ENCODE measurements at regions not wholly inside any gene's neighbourhood (a gene's known extent, or its start where the extent isn't known, plus 50 kb on each side); places are given as distances from the start of the nearest gene placed in this dataset.

DNA sequence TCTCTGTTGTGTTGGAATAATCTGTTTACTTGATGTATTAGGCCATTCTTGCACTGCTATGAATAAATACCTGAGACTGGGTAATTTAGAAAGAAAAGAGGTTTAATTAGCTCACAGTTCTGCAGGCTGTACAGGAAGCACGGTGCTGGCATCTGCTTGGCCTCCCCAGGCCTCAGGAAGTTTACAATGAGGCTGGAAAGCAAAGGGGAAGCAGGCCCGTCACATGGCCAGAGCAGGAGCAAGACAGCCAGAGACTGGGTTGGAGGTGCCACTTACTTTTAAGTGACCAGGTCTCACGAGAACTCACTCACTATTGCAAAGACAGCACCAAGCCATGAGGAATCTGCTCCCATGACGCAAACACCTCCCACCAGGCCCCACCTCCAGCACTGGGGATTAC, 50.6 kb upstream of the FUCA2 start:
- Histone ChIP-seq H3K4me1 (ENCODE audit: low read depth) (no peaks in the 10 kb centered on the region), H3K4me3 (no peak overlapping the region), H3K36me3 (ENCODE audit: low read depth) (no peaks in the 10 kb centered on the region), H3K9me3 (no peaks in the 10 kb centered on the region)
- ATAC-seq, result no peak
- TF ChIP-seq, protein P1, sequence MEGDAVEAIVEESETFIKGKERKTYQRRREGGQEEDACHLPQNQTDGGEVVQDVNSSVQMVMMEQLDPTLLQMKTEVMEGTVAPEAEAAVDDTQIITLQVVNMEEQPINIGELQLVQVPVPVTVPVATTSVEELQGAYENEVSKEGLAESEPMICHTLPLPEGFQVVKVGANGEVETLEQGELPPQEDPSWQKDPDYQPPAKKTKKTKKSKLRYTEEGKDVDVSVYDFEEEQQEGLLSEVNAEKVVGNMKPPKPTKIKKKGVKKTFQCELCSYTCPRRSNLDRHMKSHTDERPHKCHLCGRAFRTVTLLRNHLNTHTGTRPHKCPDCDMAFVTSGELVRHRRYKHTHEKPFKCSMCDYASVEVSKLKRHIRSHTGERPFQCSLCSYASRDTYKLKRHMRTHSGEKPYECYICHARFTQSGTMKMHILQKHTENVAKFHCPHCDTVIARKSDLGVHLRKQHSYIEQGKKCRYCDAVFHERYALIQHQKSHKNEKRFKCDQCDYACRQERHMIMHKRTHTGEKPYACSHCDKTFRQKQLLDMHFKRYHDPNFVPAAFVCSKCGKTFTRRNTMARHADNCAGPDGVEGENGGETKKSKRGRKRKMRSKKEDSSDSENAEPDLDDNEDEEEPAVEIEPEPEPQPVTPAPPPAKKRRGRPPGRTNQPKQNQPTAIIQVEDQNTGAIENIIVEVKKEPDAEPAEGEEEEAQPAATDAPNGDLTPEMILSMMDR (IDR thresholded peaks at IDR 0.05), result no peak
- intact Hi-C loops (cut with DNase I, micrococcal nuclease), result no loop called here
- no peak for DNase-seq

Data from mucosa of descending colon (tissue), 3 donors.